Vagina (tissue), 2 donors: ENCODE measurements at regions not wholly inside any gene's neighbourhood (a gene's known extent, or its start where the extent isn't known, plus 50 kb on each side); places are given as distances from the start of the nearest gene placed in this dataset.

Source experiments
- DNase-seq, 2 donors: peaks; one replicate each; pipeline ENCODE4 v3.0.0-alpha.2; 2017; ENCODE audit errors: extremely low spot score in 2 of 2
- H3K27ac ChIP-seq: fragments of 200-600 bp; sonication (generic); one replicate; pipeline ENCODE4 v1.5.1; 2019
- H3K27me3 ChIP-seq: fragments of 200-600 bp; sonication (generic); one replicate; pipeline ENCODE4 v1.5.1; 2019
- H3K36me3 ChIP-seq, 2 donors: fragments of 200-600 bp; sonication (generic); one replicate each; pipeline ENCODE4 v1.5.1; 2017 to 2019
- H3K4me1 ChIP-seq: fragments of 200-600 bp; sonication (generic); one replicate; pipeline ENCODE4 v1.5.1; 2019
- H3K4me3 ChIP-seq, 2 donors: fragments of 200-600 bp; sonication (generic); 1 replicate in 1 of 2; 2 replicates in 1 of 2; pipeline ENCODE4 v1.5.1; 2016 to 2019
- H3K9me3 ChIP-seq: fragments of 200-600 bp; sonication (generic); one replicate; pipeline ENCODE4 v1.5.1; 2019
- POLR2A ChIP-seq, 2 donors: fragments of 450-650 bp; IDR thresholded peaks; one replicate each; pipeline ENCODE4 v1.6.1; 2017; ENCODE audit warnings: antibody characterized with exemption in 2 of 2, mild to moderate bottlenecking in 2 of 2, moderate library complexity in 2 of 2
- POLR2AphosphoS5 ChIP-seq, 2 donors: sonication (generic); formaldehyde crosslinking; IDR thresholded peaks; one replicate each; pipeline ENCODE4 v1.9.0; 2017; ENCODE audit warnings: antibody characterized with exemption in 2 of 2, mild to moderate bottlenecking in 2 of 2, low read depth in 1 of 2; ENCODE audit not compliant: insufficient read depth in 1 of 2
- intact Hi-C: fragments of 100-400 bp; cut with DNase I; formaldehyde crosslinking; loops from one replicate; pipeline ENCODE4 v1.15.1; 2023
- TF ChIP-seq, protein P1 (sequence below), 3 experiments: fragments of 450-650 bp in 2 of 3; fragments of 200-600 bp in 1 of 3; sonication (generic) in 1 of 3; IDR thresholded peaks; one replicate each; pipeline ENCODE4 v1.5.1; 2017 to 2019; ENCODE audit warnings: antibody characterized with exemption in 3 of 3, mild to moderate bottlenecking in 2 of 3, moderate library complexity in 2 of 3

DNA sequence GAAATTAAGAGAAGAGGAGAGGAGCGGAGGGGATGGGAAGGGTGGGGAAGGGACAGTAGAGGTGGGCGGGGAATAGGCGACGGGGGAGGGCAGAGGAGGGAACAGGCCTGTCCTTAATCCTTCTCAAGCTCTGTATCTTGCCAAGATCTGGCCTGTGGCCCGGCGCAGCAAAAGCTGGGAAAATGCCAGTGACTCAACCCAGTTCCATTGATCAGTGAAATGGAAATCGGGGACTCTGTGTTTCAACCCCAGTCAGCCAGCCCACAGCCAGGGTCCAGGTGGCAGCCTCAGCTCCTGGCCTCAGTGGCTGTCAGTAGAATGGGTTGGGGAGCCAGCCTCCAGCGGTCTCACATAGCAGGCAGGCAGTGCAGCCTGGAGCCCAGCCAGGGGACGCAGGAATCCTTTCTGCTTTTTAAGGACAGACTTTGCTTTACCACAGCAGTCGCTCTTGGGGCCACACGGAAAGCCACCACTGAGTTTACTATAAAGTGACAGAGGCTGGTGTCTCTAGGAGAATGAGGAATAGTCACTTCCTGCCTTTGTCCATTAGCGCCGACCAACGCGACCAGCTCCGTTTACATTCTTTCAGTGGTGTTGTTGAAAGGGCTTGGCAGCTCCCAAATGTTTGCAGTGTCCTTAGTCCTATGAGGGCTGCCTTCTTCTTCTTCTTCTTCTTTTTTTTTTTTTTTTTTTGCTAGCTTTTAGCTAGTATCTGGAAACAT is 128.0 kb downstream of the RIN2 start:
- H3K27ac ChIP-seq: peak overlapping the region; percentile 85
- H3K36me3 ChIP-seq: peaks cover 0 to 3% of the 10 kb centered on the region in 2 donors
- no peaks in the 10 kb centered on the region for H3K27me3 ChIP-seq
- peaks cover 70% of the 10 kb centered on the region for H3K4me1 ChIP-seq
- no peaks in the 10 kb centered on the region for H3K9me3 ChIP-seq
- no peak for DNase-seq
- intact Hi-C loops: loop anchor here (10.0 kb wide), 1 partner anchor 109 kb away; no protein-coding TSS in a partner anchor
- TF ChIP-seq POLR2A (IDR thresholded peaks at IDR 0.05) (no peak), POLR2AphosphoS5 (IDR thresholded peaks at IDR 0.05; ENCODE audit: insufficient read depth in 1 of 2, low read depth in 1 of 2) (peak; percentile 14 to 38)
- TF ChIP-seq, protein P1, sequence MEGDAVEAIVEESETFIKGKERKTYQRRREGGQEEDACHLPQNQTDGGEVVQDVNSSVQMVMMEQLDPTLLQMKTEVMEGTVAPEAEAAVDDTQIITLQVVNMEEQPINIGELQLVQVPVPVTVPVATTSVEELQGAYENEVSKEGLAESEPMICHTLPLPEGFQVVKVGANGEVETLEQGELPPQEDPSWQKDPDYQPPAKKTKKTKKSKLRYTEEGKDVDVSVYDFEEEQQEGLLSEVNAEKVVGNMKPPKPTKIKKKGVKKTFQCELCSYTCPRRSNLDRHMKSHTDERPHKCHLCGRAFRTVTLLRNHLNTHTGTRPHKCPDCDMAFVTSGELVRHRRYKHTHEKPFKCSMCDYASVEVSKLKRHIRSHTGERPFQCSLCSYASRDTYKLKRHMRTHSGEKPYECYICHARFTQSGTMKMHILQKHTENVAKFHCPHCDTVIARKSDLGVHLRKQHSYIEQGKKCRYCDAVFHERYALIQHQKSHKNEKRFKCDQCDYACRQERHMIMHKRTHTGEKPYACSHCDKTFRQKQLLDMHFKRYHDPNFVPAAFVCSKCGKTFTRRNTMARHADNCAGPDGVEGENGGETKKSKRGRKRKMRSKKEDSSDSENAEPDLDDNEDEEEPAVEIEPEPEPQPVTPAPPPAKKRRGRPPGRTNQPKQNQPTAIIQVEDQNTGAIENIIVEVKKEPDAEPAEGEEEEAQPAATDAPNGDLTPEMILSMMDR (IDR thresholded peaks at IDR 0.05): no peak
- H3K4me3 ChIP-seq: peak overlapping the region; percentile 15 to 27

- H3K4me3 ChIP-seq: peak overlapping the region in 1 of 2 donors; percentile 15
- intact Hi-C loops: loop anchor here (10.0 kb wide), 1 partner anchor 108 kb away; no protein-coding TSS in a partner anchor
- TF ChIP-seq POLR2A (IDR thresholded peaks at IDR 0.05) (no peak), POLR2AphosphoS5 (IDR thresholded peaks at IDR 0.05; ENCODE audit: insufficient read depth in 1 of 2, low read depth in 1 of 2) (peak in 1 of 2 donors; percentile 5)
- DNase-seq: no peak
- no peaks in the 10 kb centered on the region for H3K27me3 ChIP-seq
- H3K4me1 ChIP-seq: peaks cover 74% of the 10 kb centered on the region
- no peaks in the 10 kb centered on the region for H3K9me3 ChIP-seq
- H3K36me3 ChIP-seq: peaks cover 0 to 7% of the 10 kb centered on the region in 2 donors
- peak overlapping the region; percentile 85 for H3K27ac ChIP-seq
Measured at GRCh38 chr20:19886661-19887288, 128.7 kb downstream of the RIN2 start.

GRCh38 chr20:19887556-19888268 is 129.4 kb upstream of the NAA20 start:
- H3K36me3 ChIP-seq: peaks cover 0 to 11% of the 10 kb centered on the region in 2 donors
- no peaks in the 10 kb centered on the region for H3K9me3 ChIP-seq
- peak overlapping the region in 1 of 2 donors; percentile 45 for H3K4me3 ChIP-seq
- TF ChIP-seq POLR2AphosphoS5 (IDR thresholded peaks at IDR 0.05; ENCODE audit: insufficient read depth in 1 of 2, low read depth in 1 of 2): no peak
- TF ChIP-seq POLR2A (IDR thresholded peaks at IDR 0.05): no peak
- TF ChIP-seq, protein P1 (IDR thresholded peaks at IDR 0.05): no peak
- no peak for DNase-seq
- H3K27ac ChIP-seq: peak overlapping the region; percentile 85
- H3K4me1 ChIP-seq: peaks cover 74% of the 10 kb centered on the region
- H3K27me3 ChIP-seq: no peaks in the 10 kb centered on the region
- intact Hi-C loops: loop anchor here (10.0 kb wide), 1 partner anchor 107 kb away; no protein-coding TSS in a partner anchor

- Histone ChIP-seq H3K27me3 (no peaks in the 10 kb centered on the region), H3K4me1 (peaks cover 74% of the 10 kb centered on the region), H3K9me3 (no peaks in the 10 kb centered on the region), H3K4me3 (peak overlapping the region in 1 of 2 donors; percentile 45), H3K27ac (peak overlapping the region; percentile 85), H3K36me3 (peaks cover 0 to 11% of the 10 kb centered on the region in 2 donors)
- intact Hi-C loops: loop anchor here (10.0 kb wide), 1 partner anchor 107 kb away; no protein-coding TSS in a partner anchor
- no peak for DNase-seq
- TF ChIP-seq, protein P1 (IDR thresholded peaks at IDR 0.05): no peak
- TF ChIP-seq POLR2A (IDR thresholded peaks at IDR 0.05) (no peak), POLR2AphosphoS5 (IDR thresholded peaks at IDR 0.05; ENCODE audit: insufficient read depth in 1 of 2, low read depth in 1 of 2) (no peak)
Measured at GRCh38 chr20:19888269-19888671, 128.9 kb upstream of the NAA20 start.
